ENCODE measurements at regions not wholly inside any gene's neighbourhood (a gene's known extent, or its start where the extent isn't known, plus 50 kb on each side); places are given as distances from the start of the nearest gene placed in this dataset.

DNA sequence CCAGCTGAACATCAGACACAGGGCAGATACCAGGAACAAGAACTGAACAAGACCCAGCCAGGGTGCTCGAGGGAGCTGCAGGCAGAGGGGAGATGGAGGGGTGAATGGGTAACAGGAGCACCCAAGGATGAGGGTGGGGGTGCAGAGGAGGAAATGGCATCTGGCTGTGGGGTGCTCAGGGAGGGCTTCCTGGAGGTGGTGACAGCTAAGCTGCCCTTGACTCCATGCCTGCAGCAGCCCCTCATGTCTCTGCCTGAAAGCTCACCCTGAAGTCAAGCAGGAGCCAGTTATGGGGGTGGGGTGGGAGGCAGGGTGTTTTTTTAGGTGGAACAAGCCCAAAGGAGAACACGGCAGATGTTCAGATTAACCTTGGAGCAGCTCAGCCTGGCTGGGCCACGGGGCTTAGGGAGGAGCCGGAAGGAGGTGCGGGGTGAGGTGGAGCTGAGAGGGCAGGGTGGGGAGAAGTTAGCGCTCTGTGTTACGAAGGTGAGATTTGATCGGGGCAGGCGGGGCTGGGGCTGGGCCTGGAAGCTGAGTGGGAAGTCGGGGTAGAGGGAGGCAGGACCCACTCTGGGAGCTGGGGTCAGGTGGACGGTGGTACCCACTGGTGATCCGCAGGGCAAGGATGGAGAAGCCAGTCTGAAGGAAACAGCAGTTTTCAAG lies 143.0 kb downstream of the ENGASE start:
- TF ChIP-seq, protein P1, sequence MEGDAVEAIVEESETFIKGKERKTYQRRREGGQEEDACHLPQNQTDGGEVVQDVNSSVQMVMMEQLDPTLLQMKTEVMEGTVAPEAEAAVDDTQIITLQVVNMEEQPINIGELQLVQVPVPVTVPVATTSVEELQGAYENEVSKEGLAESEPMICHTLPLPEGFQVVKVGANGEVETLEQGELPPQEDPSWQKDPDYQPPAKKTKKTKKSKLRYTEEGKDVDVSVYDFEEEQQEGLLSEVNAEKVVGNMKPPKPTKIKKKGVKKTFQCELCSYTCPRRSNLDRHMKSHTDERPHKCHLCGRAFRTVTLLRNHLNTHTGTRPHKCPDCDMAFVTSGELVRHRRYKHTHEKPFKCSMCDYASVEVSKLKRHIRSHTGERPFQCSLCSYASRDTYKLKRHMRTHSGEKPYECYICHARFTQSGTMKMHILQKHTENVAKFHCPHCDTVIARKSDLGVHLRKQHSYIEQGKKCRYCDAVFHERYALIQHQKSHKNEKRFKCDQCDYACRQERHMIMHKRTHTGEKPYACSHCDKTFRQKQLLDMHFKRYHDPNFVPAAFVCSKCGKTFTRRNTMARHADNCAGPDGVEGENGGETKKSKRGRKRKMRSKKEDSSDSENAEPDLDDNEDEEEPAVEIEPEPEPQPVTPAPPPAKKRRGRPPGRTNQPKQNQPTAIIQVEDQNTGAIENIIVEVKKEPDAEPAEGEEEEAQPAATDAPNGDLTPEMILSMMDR (conservative IDR thresholded peaks at IDR 0.05), result no peak
- no peak for TF ChIP-seq ZFX (IDR thresholded peaks at IDR 0.05)

Data from C4-2B (cell line).